Pancreas (tissue), 10 donors: ENCODE measurements at regions not wholly inside any gene's neighbourhood (a gene's known extent, or its start where the extent isn't known, plus 50 kb on each side); places are given as distances from the start of the nearest gene placed in this dataset.
"Not testable (repeated sequence)": the region's sequence is repeated elsewhere in the genome, so short reads cannot be mapped to it uniquely, and the experiment has no call there.

Source experiments
- ATAC-seq, 4 donors: fragments of 200-7000 bp; cut with Tn5 transposase; one replicate each; pipeline versions ENCODE4 v1.8.0 to v1.9.1; 2020; ENCODE audit warnings: mild to moderate bottlenecking in 4 of 4, moderate library complexity in 4 of 4
- DNase-seq, 6 donors: peaks; one replicate each; pipeline ENCODE4 v3.0.0-alpha.2; 2020
- FAIRE-seq: peaks from 2 replicates; lab custom pipeline; 2012; peaks lifted over from hg19 to GRCh38; lab: Jason Lieb, UNC
- H3K27ac ChIP-seq, 4 donors: fragments of 200-600 bp; sonication (generic); 1 replicate in 3 of 4; 2 replicates in 1 of 4; pipeline versions ENCODE4 v1.5.0 to v1.8.0; 2020
- H3K27me3 ChIP-seq, 4 donors: fragments of 200-600 bp; one replicate each; pipeline ENCODE4 v1.8.0; 2021
- H3K36me3 ChIP-seq, 3 donors: fragments of 200-600 bp; sonication (generic) in 1 of 3; one replicate each; pipeline versions ENCODE4 v1.5.0 to v1.8.0; 2020 to 2021
- H3K4me1 ChIP-seq, 3 donors: fragments of 200-600 bp; one replicate each; pipeline ENCODE4 v1.8.0; 2021
- H3K4me3 ChIP-seq, 4 donors: fragments of 200-600 bp; sonication (generic) in 2 of 4; one replicate each; pipeline versions ENCODE4 v1.5.0 to v1.8.0; 2020 to 2021
- H3K9me3 ChIP-seq, 4 donors: fragments of 200-600 bp; one replicate each; pipeline ENCODE4 v1.8.0; 2021
- WGBS, 2 donors: extraction: QIAGEN DNeasy Blood & Tissue Kit; methylation state at CpG; one replicate each; pipeline ENCODE4 v1.1.7; 2013; 5-methylcytosine and 5-hydroxymethylcytosine counted together
- intact Hi-C, 3 donors: fragments of 100-400 bp; cut with DNase I; formaldehyde crosslinking; loops; one replicate each; pipeline versions ENCODE4 v1.11.1 to v1.14.2; 2022
- TF ChIP-seq, protein P1 (sequence below), 4 donors: fragments of 200-600 bp; sonication (generic) in 3 of 4; IDR thresholded peaks; one replicate each; pipeline versions ENCODE4 v1.5.0 to v1.8.0; 2021; ENCODE audit warnings: antibody characterized with exemption in 4 of 4
- donor health status: healthy with polysubstance abuse.
- donor health status: DM: no; HTN: no; CAD: no; lungs with moderate emphysema.
- donor health status: DM: no; HTN: no; CAD: no.
- donor health status: control.
- donor health status: control.
- donor health status: Bipolar disorder and iron deficiency.
- donor health status: DM: yes; HTN: yes; CAD: no.
- donor health status: DM: no; HTN: no; CAD: no.
- donor health status: DM: no; HTN: no; CAD: no.
- donor health status: DM: yes; HTN: yes; CAD: no.

DNA sequence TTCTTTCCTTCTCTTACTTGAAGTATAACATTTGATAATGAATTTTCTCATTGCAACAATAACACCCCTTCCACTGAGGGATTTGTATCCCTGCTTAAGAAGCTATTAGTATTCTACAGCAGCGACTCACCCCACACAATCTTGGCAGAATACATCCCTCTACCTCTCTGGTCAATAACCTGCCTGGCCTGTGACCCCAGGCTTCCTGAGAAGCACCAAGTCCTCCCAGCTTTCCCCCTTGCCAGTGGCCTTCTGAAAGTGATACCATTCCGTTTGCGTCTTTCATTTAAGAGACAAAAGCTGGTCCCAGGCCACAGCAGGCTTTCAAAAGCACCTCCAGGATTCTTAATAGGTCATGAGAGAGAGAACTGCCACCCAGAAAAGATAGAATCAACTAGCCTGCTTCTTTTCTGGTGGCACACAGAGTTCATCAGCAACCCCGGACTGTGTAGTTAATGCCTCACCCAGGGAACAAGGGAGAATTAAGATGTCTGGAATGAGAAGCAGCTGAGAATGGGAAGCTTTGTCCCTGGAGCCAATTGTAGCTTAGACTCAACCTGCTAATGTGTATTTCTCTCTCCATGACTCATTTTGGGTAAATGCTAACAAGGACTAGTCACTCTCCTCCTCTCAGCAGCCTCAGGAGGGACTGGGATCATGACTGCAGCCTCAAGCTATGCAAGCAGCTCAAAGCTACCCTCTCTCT is 101.0 kb upstream of the CPNE4 start:
- ATAC-seq (peak in 3 of 4 donors; percentile 31 to 58 (median 35)), FAIRE-seq (no peak), DNase-seq (no peak)
- no peaks in the 10 kb centered on the region for H3K9me3 ChIP-seq
- TF ChIP-seq, protein P1, sequence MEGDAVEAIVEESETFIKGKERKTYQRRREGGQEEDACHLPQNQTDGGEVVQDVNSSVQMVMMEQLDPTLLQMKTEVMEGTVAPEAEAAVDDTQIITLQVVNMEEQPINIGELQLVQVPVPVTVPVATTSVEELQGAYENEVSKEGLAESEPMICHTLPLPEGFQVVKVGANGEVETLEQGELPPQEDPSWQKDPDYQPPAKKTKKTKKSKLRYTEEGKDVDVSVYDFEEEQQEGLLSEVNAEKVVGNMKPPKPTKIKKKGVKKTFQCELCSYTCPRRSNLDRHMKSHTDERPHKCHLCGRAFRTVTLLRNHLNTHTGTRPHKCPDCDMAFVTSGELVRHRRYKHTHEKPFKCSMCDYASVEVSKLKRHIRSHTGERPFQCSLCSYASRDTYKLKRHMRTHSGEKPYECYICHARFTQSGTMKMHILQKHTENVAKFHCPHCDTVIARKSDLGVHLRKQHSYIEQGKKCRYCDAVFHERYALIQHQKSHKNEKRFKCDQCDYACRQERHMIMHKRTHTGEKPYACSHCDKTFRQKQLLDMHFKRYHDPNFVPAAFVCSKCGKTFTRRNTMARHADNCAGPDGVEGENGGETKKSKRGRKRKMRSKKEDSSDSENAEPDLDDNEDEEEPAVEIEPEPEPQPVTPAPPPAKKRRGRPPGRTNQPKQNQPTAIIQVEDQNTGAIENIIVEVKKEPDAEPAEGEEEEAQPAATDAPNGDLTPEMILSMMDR (IDR thresholded peaks at IDR 0.05) = no peak
- H3K4me1 ChIP-seq = no peaks in the 10 kb centered on the region
- H3K27me3 ChIP-seq = no peaks in the 10 kb centered on the region
- intact Hi-C loops = no loop called here
- WGBS, 2 donors = 31 to 48% methylated on average over 4 of the region's 4 CpGs
- no peaks in the 10 kb centered on the region for H3K36me3 ChIP-seq
- H3K4me3 ChIP-seq = no peak overlapping the region
- H3K27ac ChIP-seq = no peak overlapping the region

DNA sequence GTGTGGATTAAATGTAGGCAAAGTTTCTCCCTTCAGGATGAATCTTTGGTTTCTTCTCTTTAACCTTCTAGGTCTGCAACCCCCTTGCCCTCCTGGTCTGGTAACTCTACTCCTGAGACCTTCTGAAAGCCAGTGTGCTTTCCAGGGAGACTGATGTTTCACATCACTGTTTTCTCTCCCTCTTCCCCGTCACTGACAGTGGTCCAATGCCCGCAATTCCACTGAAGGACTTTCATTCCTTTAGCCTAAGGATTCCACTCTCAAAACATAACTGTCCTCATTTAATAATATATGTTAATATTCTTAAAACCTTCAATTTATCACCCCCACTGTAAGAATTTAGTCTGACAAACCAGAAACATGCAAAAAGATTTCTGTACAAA is 101.5 kb upstream of the CPNE4 start:
- DNase-seq (no peak), FAIRE-seq (no peak), ATAC-seq (no peak)
- intact Hi-C loops = no loop called here
- Histone ChIP-seq H3K4me3 (no peak overlapping the region), H3K36me3 (no peaks in the 10 kb centered on the region), H3K27me3 (no peaks in the 10 kb centered on the region), H3K9me3 (no peaks in the 10 kb centered on the region), H3K4me1 (no peaks in the 10 kb centered on the region), H3K27ac (no peak overlapping the region)
- 47 to 67% methylated on average over 2 of the region's 2 CpGs for WGBS, 2 donors
- TF ChIP-seq, protein P1 (IDR thresholded peaks at IDR 0.05) = no peak

DNA sequence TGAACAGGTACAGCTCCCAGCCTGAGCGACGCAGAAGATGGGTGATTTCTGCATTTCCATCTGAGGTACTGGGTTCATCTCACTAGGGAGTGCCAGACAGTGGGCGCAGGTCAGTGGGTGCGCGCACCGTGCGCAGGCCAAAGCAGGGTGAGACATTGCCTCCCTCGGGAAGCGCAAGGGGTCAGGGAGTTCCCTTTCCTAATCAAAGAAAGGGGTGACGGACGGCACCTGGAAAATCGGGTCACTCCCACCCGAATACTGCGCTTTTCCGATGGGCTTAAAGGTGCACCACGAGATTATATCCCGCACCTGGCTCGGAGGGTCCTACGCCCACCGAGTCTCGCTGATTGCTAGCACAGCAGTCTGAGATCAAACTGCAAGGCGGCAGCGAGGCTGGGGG is 102.1 kb upstream of the CPNE4 start:
- H3K9me3 ChIP-seq, intact Hi-C loops, H3K36me3 ChIP-seq, H3K27me3 ChIP-seq, ATAC-seq, H3K27ac ChIP-seq, H3K4me3 ChIP-seq, FAIRE-seq, H3K4me1 ChIP-seq, DNase-seq: not testable (repeated sequence)
- 43 to 73% methylated on average over 21 to 23 of the region's 23 CpGs for WGBS, 2 donors

DNA sequence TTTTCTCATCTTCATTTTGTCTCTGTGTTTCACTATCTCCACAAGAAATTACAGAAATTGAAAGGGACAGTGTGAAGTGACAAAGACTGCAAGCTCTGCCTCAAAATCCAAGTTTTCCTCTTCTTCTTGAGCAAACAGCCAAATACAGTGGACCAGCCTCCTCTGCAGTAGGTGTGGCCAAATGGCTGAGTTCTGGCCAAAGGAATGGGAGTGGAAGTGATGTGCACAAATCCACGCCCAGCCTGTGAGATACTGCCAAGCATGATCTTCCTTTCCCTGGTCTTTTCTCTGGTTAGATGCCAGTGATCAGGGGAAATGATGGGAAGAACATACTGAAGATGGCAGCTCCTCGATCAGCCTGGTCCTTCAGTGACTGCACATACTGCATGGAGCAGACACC is 111.0 kb upstream of the CPNE4 start:
- Histone ChIP-seq H3K27me3 (no peaks in the 10 kb centered on the region), H3K27ac (no peak overlapping the region), H3K4me3 (no peak overlapping the region), H3K9me3 (no peaks in the 10 kb centered on the region), H3K4me1 (no peaks in the 10 kb centered on the region), H3K36me3 (no peaks in the 10 kb centered on the region)
- FAIRE-seq (no peak), ATAC-seq (no peak), DNase-seq (no peak)
- intact Hi-C loops = no loop called here
- TF ChIP-seq, protein P1 (IDR thresholded peaks at IDR 0.05) = no peak
- 46 to 64% methylated on average over 2 of the region's 2 CpGs for WGBS, 2 donors

DNA sequence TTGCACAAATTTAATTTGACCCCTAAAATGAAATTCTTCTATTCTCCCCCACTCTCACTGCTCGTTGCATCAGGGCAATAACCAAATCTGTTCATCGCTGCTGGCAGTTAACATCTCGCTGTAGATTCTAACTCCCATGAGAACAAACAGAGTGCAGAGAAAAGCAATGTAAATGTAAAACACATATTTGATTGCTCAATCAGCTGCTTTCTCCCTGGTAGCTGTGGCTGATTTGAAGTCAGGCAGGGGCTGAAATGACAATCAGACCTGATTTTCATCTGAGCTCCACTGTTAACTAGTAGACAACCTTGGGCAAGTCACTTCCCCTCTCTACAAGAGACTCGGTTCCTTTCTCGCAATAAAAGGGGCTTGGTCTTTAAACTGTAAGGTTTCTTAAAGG is 119.8 kb upstream of the CPNE4 start:
- TF ChIP-seq, protein P1 (IDR thresholded peaks at IDR 0.05) = no peak
- FAIRE-seq (no peak), ATAC-seq (no peak), DNase-seq (no peak)
- 53 to 65% methylated on average over 5 of the region's 5 CpGs for WGBS, 2 donors
- Histone ChIP-seq H3K4me3 (no peak overlapping the region), H3K27me3 (peaks cover 0 to 10% (median 0%) of the 10 kb centered on the region in 4 donors), H3K9me3 (no peaks in the 10 kb centered on the region), H3K4me1 (no peaks in the 10 kb centered on the region), H3K27ac (no peak overlapping the region), H3K36me3 (no peaks in the 10 kb centered on the region)
- intact Hi-C loops = no loop called here
